CD8-positive, alpha-beta memory T cell (primary cell): ENCODE measurements at regions not wholly inside any gene's neighbourhood (a gene's known extent, or its start where the extent isn't known, plus 50 kb on each side); places are given as distances from the start of the nearest gene placed in this dataset.

ENCODE experiments used
- CTCF ChIA-PET: fragments of 350-600 bp; sonication (Branson Sonifier 250); formaldehyde crosslinking; loops from one replicate; lab custom pipeline; 2021; ENCODE audit warnings: antibody characterized with exemption; lab: Charles Lee
- POLR2A ChIA-PET: fragments of 350-600 bp; sonication (Branson Sonifier 250); formaldehyde crosslinking; loops from one replicate; lab custom pipeline; 2021; ENCODE audit warnings: antibody characterized with exemption; lab: Charles Lee
- DNase-seq, 5 donors: peaks; one replicate each; pipeline versions ENCODE4 v3.0.0 to v3.0.0-alpha.2; 2020 to 2022; ENCODE audit warnings: mixed read lengths in 1 of 5
- H3K27ac ChIP-seq: one replicate; pipeline ENCODE4 v1.7.0; 2013; ENCODE audit warnings: low read depth, mild to moderate bottlenecking, low read length, moderate library complexity
- H3K27me3 ChIP-seq: 2 replicates; pipeline ENCODE4 v1.7.0; 2013; ENCODE audit warnings: low read length, mild to moderate bottlenecking; ENCODE audit not compliant: insufficient read depth, poor library complexity, severe bottlenecking
- H3K36me3 ChIP-seq: 2 replicates; pipeline ENCODE4 v1.7.0; 2013; ENCODE audit warnings: mild to moderate bottlenecking, low read length, moderate library complexity; ENCODE audit not compliant: insufficient read depth
- H3K4me1 ChIP-seq: 2 replicates; pipeline ENCODE4 v1.7.0; 2013; ENCODE audit warnings: mild to moderate bottlenecking, low read length, moderate library complexity; ENCODE audit not compliant: insufficient read depth
- H3K4me3 ChIP-seq: 2 replicates; pipeline ENCODE4 v1.7.0; 2013; ENCODE audit warnings: mild to moderate bottlenecking, low read length
- H3K9me3 ChIP-seq: 2 replicates; pipeline ENCODE4 v1.7.0; 2013; ENCODE audit warnings: mild to moderate bottlenecking, low read length
- H3K27ac Mint-ChIP-seq, 8 donors: one replicate each; pipeline ENCODE4 v1.8.0; 2020 to 2021; ENCODE audit warnings: mixed read lengths in 8 of 8, mild to moderate bottlenecking in 6 of 8, inconsistent platforms in 3 of 8, moderate library complexity in 3 of 8
- H3K27me3 Mint-ChIP-seq, 2 donors: one replicate each; pipeline ENCODE4 v1.8.0; 2020 to 2021; ENCODE audit warnings: mixed read lengths in 2 of 2, mild to moderate bottlenecking in 1 of 2, moderate library complexity in 1 of 2
- H3K36me3 Mint-ChIP-seq, 3 donors: one replicate each; pipeline ENCODE4 v1.8.0; 2020 to 2021; ENCODE audit warnings: mixed read lengths in 3 of 3, inconsistent platforms in 1 of 3, mild to moderate bottlenecking in 1 of 3
- H3K4me1 Mint-ChIP-seq, 3 donors: one replicate each; pipeline ENCODE4 v1.8.0; 2020 to 2021; ENCODE audit warnings: mixed read lengths in 3 of 3, inconsistent platforms in 1 of 3, mild to moderate bottlenecking in 1 of 3
- H3K4me3 Mint-ChIP-seq, 7 donors: one replicate each; pipeline ENCODE4 v1.8.0; 2020 to 2021; ENCODE audit warnings: mixed read lengths in 7 of 7, mild to moderate bottlenecking in 6 of 7, moderate library complexity in 4 of 7, inconsistent platforms in 2 of 7
- H3K9me3 Mint-ChIP-seq, 5 donors: one replicate each; pipeline ENCODE4 v1.8.0; 2020 to 2022; ENCODE audit warnings: mixed read lengths in 5 of 5, mild to moderate bottlenecking in 3 of 5, moderate library complexity in 2 of 5, inconsistent platforms in 1 of 5

- CTCF ChIA-PET = interaction anchor here (1.4 kb wide), 1 partner anchor 59 kb away, joined by 4 read pairs; no protein-coding TSS in a partner anchor
- POLR2A ChIA-PET = no interaction called here
Measured at GRCh38 chr11:70755410-70756158, 357.3 kb downstream of the CTTN start.

GRCh38 chr11:70756341-70756740 is 358.0 kb downstream of the CTTN start:
- POLR2A ChIA-PET = no interaction called here
- Histone ChIP-seq H3K4me1 (no peaks in the 10 kb centered on the region), H3K27ac (no peak overlapping the region), H3K4me3 (no peak overlapping the region), H3K36me3 (no peaks in the 10 kb centered on the region), H3K27me3 (no peaks in the 10 kb centered on the region), H3K9me3 (no peaks in the 10 kb centered on the region)
- H3K4me1 Mint-ChIP-seq = peaks cover 0 to 3% (median 0%) of the 10 kb centered on the region in 3 donors
- H3K27ac Mint-ChIP-seq = no peak overlapping the region
- CTCF ChIA-PET = interaction anchor here (1.4 kb wide), 1 partner anchor 58 kb away, joined by 4 read pairs; no protein-coding TSS in a partner anchor
- DNase-seq = no peak
- peaks cover under 1 to 10% (median 4%) of the 10 kb centered on the region in 5 donors for H3K9me3 Mint-ChIP-seq
- no peaks in the 10 kb centered on the region for H3K36me3 Mint-ChIP-seq
- H3K4me3 Mint-ChIP-seq = no peak overlapping the region
- H3K27me3 Mint-ChIP-seq = peaks cover 10 to 16% of the 10 kb centered on the region in 2 donors

More at GRCh38 chr11:70755410-70756158, 357.3 kb downstream of the CTTN start:
- H3K9me3 ChIP-seq = no peaks in the 10 kb centered on the region
- no peak overlapping the region for H3K4me3 ChIP-seq
- DNase-seq = peak in 4 of 5 donors; percentile 10 to 59 (median 26)
- no peaks in the 10 kb centered on the region for H3K27me3 ChIP-seq
- Mint-ChIP-seq H3K27me3 (peaks cover 8 to 16% of the 10 kb centered on the region in 2 donors), H3K4me1 (peaks cover 0 to 3% (median 0%) of the 10 kb centered on the region in 3 donors), H3K27ac (no peak overlapping the region), H3K9me3 (peaks cover 6 to 12% (median 7%) of the 10 kb centered on the region in 5 donors), H3K4me3 (no peak overlapping the region), H3K36me3 (peaks cover 0 to 6% (median 0%) of the 10 kb centered on the region in 3 donors)
- no peaks in the 10 kb centered on the region for H3K36me3 ChIP-seq
- no peak overlapping the region for H3K27ac ChIP-seq
- H3K4me1 ChIP-seq = no peaks in the 10 kb centered on the region

- Histone ChIP-seq H3K4me1 (no peaks in the 10 kb centered on the region), H3K27me3 (no peaks in the 10 kb centered on the region), H3K4me3 (no peak overlapping the region), H3K36me3 (no peaks in the 10 kb centered on the region), H3K27ac (no peak overlapping the region), H3K9me3 (no peaks in the 10 kb centered on the region)
- no peak overlapping the region for H3K4me3 Mint-ChIP-seq
- no peak overlapping the region for H3K27ac Mint-ChIP-seq
- DNase-seq = no peak
- H3K4me1 Mint-ChIP-seq = peaks cover 0 to 3% (median 0%) of the 10 kb centered on the region in 3 donors
- H3K36me3 Mint-ChIP-seq = no peaks in the 10 kb centered on the region
- peaks cover 10 to 16% of the 10 kb centered on the region in 2 donors for H3K27me3 Mint-ChIP-seq
- CTCF ChIA-PET = interaction anchor here (1.4 kb wide), 1 partner anchor 58 kb away, joined by 4 read pairs; no protein-coding TSS in a partner anchor
- POLR2A ChIA-PET = no interaction called here
- H3K9me3 Mint-ChIP-seq = peaks cover 0 to 10% (median 4%) of the 10 kb centered on the region in 5 donors
Measured at GRCh38 chr11:70756756-70757155, 358.4 kb downstream of the CTTN start.

GRCh38 chr11:70757241-70757640 is 358.9 kb downstream of the CTTN start:
- POLR2A ChIA-PET = no interaction called here
- no peaks in the 10 kb centered on the region for H3K4me1 ChIP-seq
- Mint-ChIP-seq H3K27ac (no peak overlapping the region), H3K4me1 (peaks cover 0 to 3% (median 0%) of the 10 kb centered on the region in 3 donors), H3K9me3 (peaks cover 0 to 10% (median 4%) of the 10 kb centered on the region in 5 donors), H3K4me3 (no peak overlapping the region), H3K36me3 (no peaks in the 10 kb centered on the region), H3K27me3 (peaks cover 10 to 16% of the 10 kb centered on the region in 2 donors)
- no peak for DNase-seq
- CTCF ChIA-PET = interaction anchor here (1.4 kb wide), 1 partner anchor 58 kb away, joined by 4 read pairs; no protein-coding TSS in a partner anchor
- H3K27ac ChIP-seq = no peak overlapping the region
- H3K9me3 ChIP-seq = no peaks in the 10 kb centered on the region
- no peaks in the 10 kb centered on the region for H3K36me3 ChIP-seq
- no peak overlapping the region for H3K4me3 ChIP-seq
- no peaks in the 10 kb centered on the region for H3K27me3 ChIP-seq

GRCh38 chr11:70758206-70758605 is 359.9 kb downstream of the CTTN start:
- H3K27ac ChIP-seq = no peak overlapping the region
- peaks cover 0 to 10% (median 4%) of the 10 kb centered on the region in 5 donors for H3K9me3 Mint-ChIP-seq
- H3K4me1 Mint-ChIP-seq = peaks cover 0 to 3% (median 0%) of the 10 kb centered on the region in 3 donors
- no peak overlapping the region for H3K27ac Mint-ChIP-seq
- no peak overlapping the region for H3K4me3 Mint-ChIP-seq
- no peaks in the 10 kb centered on the region for H3K36me3 ChIP-seq
- POLR2A ChIA-PET = no interaction called here
- no peak overlapping the region for H3K4me3 ChIP-seq
- CTCF ChIA-PET = no interaction called here
- no peaks in the 10 kb centered on the region for H3K4me1 ChIP-seq
- H3K27me3 Mint-ChIP-seq = peaks cover 13 to 16% of the 10 kb centered on the region in 2 donors
- DNase-seq = no peak
- no peaks in the 10 kb centered on the region for H3K36me3 Mint-ChIP-seq
- H3K9me3 ChIP-seq = no peaks in the 10 kb centered on the region
- H3K27me3 ChIP-seq = no peaks in the 10 kb centered on the region

GRCh38 chr11:70759846-70760245 is 361.5 kb downstream of the CTTN start:
- CTCF ChIA-PET = no interaction called here
- Histone ChIP-seq H3K4me3 (no peak overlapping the region), H3K4me1 (no peaks in the 10 kb centered on the region), H3K9me3 (no peaks in the 10 kb centered on the region), H3K36me3 (no peaks in the 10 kb centered on the region), H3K27ac (no peak overlapping the region), H3K27me3 (no peaks in the 10 kb centered on the region)
- Mint-ChIP-seq H3K4me3 (no peak overlapping the region), H3K4me1 (peaks cover 0 to 3% (median 0%) of the 10 kb centered on the region in 3 donors), H3K27me3 (peaks cover 13 to 15% of the 10 kb centered on the region in 2 donors), H3K27ac (no peak overlapping the region), H3K36me3 (no peaks in the 10 kb centered on the region), H3K9me3 (peaks cover 0 to 8% (median 4%) of the 10 kb centered on the region in 5 donors)
- DNase-seq = no peak
- POLR2A ChIA-PET = no interaction called here

- no peaks in the 10 kb centered on the region for H3K4me1 ChIP-seq
- H3K4me3 ChIP-seq = no peak overlapping the region
- no peak overlapping the region for H3K4me3 Mint-ChIP-seq
- peaks cover 0 to 3% (median 0%) of the 10 kb centered on the region in 3 donors for H3K4me1 Mint-ChIP-seq
- H3K27ac Mint-ChIP-seq = no peak overlapping the region
- no peaks in the 10 kb centered on the region for H3K9me3 ChIP-seq
- no peaks in the 10 kb centered on the region for H3K36me3 Mint-ChIP-seq
- no peak overlapping the region for H3K27ac ChIP-seq
- DNase-seq = no peak
- H3K27me3 ChIP-seq = no peaks in the 10 kb centered on the region
- peaks cover 12 to 15% of the 10 kb centered on the region in 2 donors for H3K27me3 Mint-ChIP-seq
- H3K36me3 ChIP-seq = no peaks in the 10 kb centered on the region
- peaks cover 0 to 8% (median 4%) of the 10 kb centered on the region in 5 donors for H3K9me3 Mint-ChIP-seq
- CTCF ChIA-PET = no interaction called here
- POLR2A ChIA-PET = no interaction called here
Measured at GRCh38 chr11:70760416-70761020, 362.2 kb downstream of the CTTN start.
